Panc1 (cell line): ENCODE measurements at regions not wholly inside any gene's neighbourhood (a gene's known extent, or its start where the extent isn't known, plus 50 kb on each side); places are given as distances from the start of the nearest gene placed in this dataset.

ENCODE experiments used
- ATAC-seq: fragments of 200-7000 bp; cut with Tn5 transposase; 2 replicates; pipeline ENCODE4 v1.9.1; 2020; ENCODE audit warnings: mild to moderate bottlenecking, moderate library complexity
- BruUV-seq: library from RNA; stranded (reverse); fragments of 400-500 nt; replicated peaks from 2 replicates; lab custom pipeline; 2021; lab: Mats Ljungman, UMichigan
- CTCF ChIA-PET: fragments of 300-600 bp; sonication (Branson Sonifier 250); formaldehyde crosslinking; loops from one replicate; lab custom pipeline; 2022; ENCODE audit warnings: antibody characterized with exemption; lab: Charles Lee
- POLR2A ChIA-PET: fragments of 300-600 bp; sonication (Branson Sonifier 250); formaldehyde crosslinking; loops from one replicate; lab custom pipeline; 2022; ENCODE audit warnings: antibody characterized with exemption; lab: Charles Lee
- DNase-seq: peaks from one replicate; pipeline ENCODE4 v3.0.0-alpha.2; 2010; ENCODE audit warnings: low read depth, low spot score
- H3K27ac ChIP-seq: 2 replicates; pipeline ENCODE4 v1.5.1; 2011; ENCODE audit warnings: mild to moderate bottlenecking, low read length, inconsistent platforms
- H3K27me3 ChIP-seq: fragments of 200-500 bp; sonication (Bioruptor generic); 2 replicates; pipeline ENCODE4 v1.6.0; 2014; ENCODE audit warnings: low read length, inconsistent platforms; ENCODE audit not compliant: control insufficient read depth, insufficient read depth
- H3K36me3 ChIP-seq: fragments of 200-500 bp; sonication (Bioruptor generic); 2 replicates; pipeline ENCODE4 v1.5.1; 2014; ENCODE audit warnings: inconsistent platforms, mild to moderate bottlenecking, low read length, moderate library complexity; ENCODE audit not compliant: control insufficient read depth, insufficient read depth
- H3K4me1 ChIP-seq: 2 replicates; pipeline ENCODE4 v1.5.1; 2011; ENCODE audit warnings: inconsistent platforms, mild to moderate bottlenecking, low read length, moderate library complexity; ENCODE audit not compliant: control insufficient read depth, insufficient read depth
- H3K4me3 ChIP-seq, 2 experiments: 2 replicates each; pipeline ENCODE4 v1.5.1; 2011 to 2012; ENCODE audit warnings: low read depth in 2 of 2, low read length in 2 of 2, mild to moderate bottlenecking in 2 of 2, inconsistent platforms in 1 of 2, moderate library complexity in 1 of 2
- H3K9me3 ChIP-seq: fragments of 200-500 bp; sonication (Bioruptor generic); 2 replicates; pipeline ENCODE4 v1.5.1; 2014; ENCODE audit warnings: low read depth, mild to moderate bottlenecking, inconsistent platforms, low read length, moderate library complexity; ENCODE audit not compliant: control insufficient read depth, insufficient read depth
- CTCF ChIP-seq: fragments of 450-650 bp; IDR thresholded peaks from 2 replicates; pipeline ENCODE4 v1.5.1; 2017; ENCODE audit warnings: mild to moderate bottlenecking
- POLR2AphosphoS5 ChIP-seq: IDR thresholded peaks from 2 replicates; pipeline ENCODE4 v1.6.1; 2012; ENCODE audit warnings: mild to moderate bottlenecking, low read depth, low read length, moderate library complexity
- REST ChIP-seq, 2 experiments: IDR thresholded peaks; 2 replicates each; pipeline ENCODE4 v1.6.1; 2011 to 2012; ENCODE audit warnings: low read depth in 2 of 2, control low read depth in 1 of 2, low read length in 1 of 2, mild to moderate bottlenecking in 1 of 2, moderate library complexity in 1 of 2; ENCODE audit not compliant: insufficient read depth in 1 of 2
- SIN3A ChIP-seq: IDR thresholded peaks from 2 replicates; pipeline ENCODE4 v1.6.1; 2012; ENCODE audit warnings: low read depth, mild to moderate bottlenecking, low read length, moderate library complexity, borderline replicate concordance; ENCODE audit not compliant: insufficient read depth
- TCF7L2 ChIP-seq: IDR thresholded peaks from 2 replicates; pipeline ENCODE4 v1.6.1; 2011; ENCODE audit warnings: mild to moderate bottlenecking, low read depth, low read length, inconsistent platforms
- in situ Hi-C: cut with HindIII; loops from 2 replicates; pipeline ENCODE4 v1.10.0; 2016; ENCODE audit warnings: low sequenced_read_pairs, low pct_unique_long_range_greater_than_20kb
- intact Hi-C: fragments of 100-400 bp; cut with micrococcal nuclease; formaldehyde crosslinking; loops from one replicate; pipeline ENCODE4 v1.10.0; 2022; ENCODE audit not compliant: unreplicated experiment

GRCh38 chr3:127483005-127483641 lies 107.4 kb downstream of the TPRA1 start:
- POLR2A ChIA-PET = no interaction called here
- intact Hi-C loops = no loop called here

More at GRCh38 chr3:127483005-127483641, 107.4 kb downstream of the TPRA1 start:
- CTCF ChIA-PET = no interaction called here
- H3K9me3 ChIP-seq = no peaks in the 10 kb centered on the region
- in situ Hi-C loops = no loop called here
- ATAC-seq (no peak), DNase-seq (no peak)
- no peaks in the 10 kb centered on the region for H3K36me3 ChIP-seq
- H3K4me1 ChIP-seq = no peaks in the 10 kb centered on the region
- no peak overlapping the region for H3K27ac ChIP-seq
- no TSS peak for BruUV-seq
- TF ChIP-seq REST (IDR thresholded peaks at IDR 0.05; ENCODE audit: insufficient read depth in 1 of 2, low read depth in 2 of 2, low read length in 1 of 2) (no peak), TCF7L2 (no peak), SIN3A (no peak), CTCF (no peak), POLR2AphosphoS5 (no peak)
- H3K4me3 ChIP-seq = no peak overlapping the region
- no peaks in the 10 kb centered on the region for H3K27me3 ChIP-seq
